H1 (cell line): ENCODE measurements at regions not wholly inside any gene's neighbourhood (a gene's known extent, or its start where the extent isn't known, plus 50 kb on each side); places are given as distances from the start of the nearest gene placed in this dataset.
A peak's percentile ranks its signal among the peaks of the same experiment; 100 is the strongest.

Experiments
- CTCF ChIA-PET: fragments of 300-600 bp; sonication (Branson Sonifier 250); formaldehyde crosslinking; loops from one replicate; lab custom pipeline; 2021; ENCODE audit not compliant: partially characterized antibody; lab: Charles Lee
- POLR2A ChIA-PET: fragments of 300-600 bp; sonication (Branson Sonifier 250); formaldehyde crosslinking; loops from one replicate; lab custom pipeline; 2021; ENCODE audit warnings: inconsistent platforms; ENCODE audit not compliant: partially characterized antibody; lab: Charles Lee
- DNase-seq, 2 experiments: peaks; one replicate each; pipeline versions ENCODE4 v3.0.0 to v3.0.0-alpha.2; 2010 to 2022; ENCODE audit warnings: low spot score in 2 of 2, low read depth in 1 of 2, mixed read lengths in 1 of 2
- FAIRE-seq: peaks from 2 replicates; lab custom pipeline; 2011; peaks lifted over from hg19 to GRCh38; lab: Jason Lieb, UNC
- H2AFZ ChIP-seq: 2 replicates; pipeline ENCODE4 v1.8.1; 2012; ENCODE audit warnings: low read length, inconsistent platforms
- H2AK5ac ChIP-seq: 2 replicates; pipeline ENCODE4 v1.6.1; 2013; ENCODE audit warnings: low read depth, low read length
- H2BK120ac ChIP-seq: replicated peaks from 2 replicates; pipeline ENCODE3; 2013; ENCODE audit warnings: low read depth, low read length, inconsistent platforms
- H2BK12ac ChIP-seq: 2 replicates; pipeline ENCODE4 v1.6.1; 2013; ENCODE audit warnings: low read depth, low read length
- H2BK15ac ChIP-seq: 2 replicates; pipeline ENCODE4 v1.6.1; 2013; ENCODE audit warnings: low read length
- H2BK20ac ChIP-seq: 2 replicates; pipeline ENCODE4 v1.6.1; 2013; ENCODE audit warnings: low read length
- H2BK5ac ChIP-seq: 2 replicates; pipeline ENCODE4 v1.6.1; 2013; ENCODE audit warnings: low read depth, low read length
- H3K14ac ChIP-seq: 2 replicates; pipeline ENCODE4 v1.6.1; 2013; ENCODE audit warnings: inconsistent platforms; ENCODE audit not compliant: insufficient read length
- H3K18ac ChIP-seq: 2 replicates; pipeline ENCODE4 v1.6.1; 2013; ENCODE audit warnings: low read length; ENCODE audit errors: extremely low read depth
- H3K23ac ChIP-seq: 2 replicates; pipeline ENCODE4 v1.6.1; 2013; ENCODE audit warnings: inconsistent platforms; ENCODE audit not compliant: insufficient read length
- H3K23me2 ChIP-seq: 2 replicates; pipeline ENCODE4 v1.6.1; 2013; ENCODE audit warnings: low read depth, low read length
- H3K27ac ChIP-seq: 2 replicates; pipeline ENCODE4 v1.6.1; 2011; ENCODE audit warnings: low read depth, low read length, inconsistent platforms
- H3K27me3 ChIP-seq, 4 experiments: replicated peaks in 1 of 4; 1 replicate in 1 of 4; 2 replicates in 3 of 4; pipeline versions ENCODE4 v1.6.1 to v1.8.1; 2011 to 2013; ENCODE audit warnings: low read length in 3 of 4, mild to moderate bottlenecking in 3 of 4, inconsistent platforms in 2 of 4, mixed read lengths in 2 of 4, moderate library complexity in 1 of 4; ENCODE audit not compliant: control insufficient read depth in 3 of 4, insufficient read depth in 3 of 4; ENCODE audit errors: extremely low read depth in 1 of 4
- H3K36me3 ChIP-seq, 4 experiments: 2 replicates each; pipeline versions ENCODE4 v1.6.1 to v1.8.1; 2011 to 2013; ENCODE audit warnings: mild to moderate bottlenecking in 4 of 4, low read length in 3 of 4, moderate library complexity in 2 of 4, control low read depth in 1 of 4, inconsistent platforms in 1 of 4; ENCODE audit not compliant: insufficient read depth in 4 of 4, control insufficient read depth in 2 of 4
- H3K4ac ChIP-seq: replicated peaks from 2 replicates; pipeline ENCODE3; 2013; ENCODE audit warnings: low read length, low read depth, mixed read lengths, inconsistent platforms; ENCODE audit not compliant: insufficient read length
- H3K4me1 ChIP-seq, 4 experiments: replicated peaks in 1 of 4; 1 replicate in 1 of 4; 2 replicates in 3 of 4; pipeline versions ENCODE4 v1.6.1 to v1.8.1; 2011 to 2013; ENCODE audit warnings: low read length in 3 of 4, inconsistent platforms in 2 of 4, mixed read lengths in 1 of 4; ENCODE audit not compliant: insufficient read depth in 4 of 4, control insufficient read depth in 3 of 4
- H3K4me2 ChIP-seq, 2 experiments: 2 replicates each; pipeline versions ENCODE4 v1.6.1 to v1.8.1; 2011 to 2013; ENCODE audit warnings: low read depth in 2 of 2, low read length in 2 of 2, control low read depth in 1 of 2, inconsistent platforms in 1 of 2, mild to moderate bottlenecking in 1 of 2; ENCODE audit not compliant: insufficient read depth in 1 of 2
- H3K4me3 ChIP-seq, 4 experiments: fragments of 200-600, 300-600 bp in 1 of 4; sonication (generic), shearing (Covaris generic), sonication (Bioruptor Twin) in 1 of 4; 2 replicates each; pipeline versions ENCODE4 v1.5.1 to v1.8.1; 2011 to 2016; ENCODE audit warnings: low read length in 4 of 4, low read depth in 3 of 4, control low read depth in 2 of 4, inconsistent platforms in 2 of 4, mild to moderate bottlenecking in 2 of 4, mixed read lengths in 1 of 4, moderate library complexity in 1 of 4; ENCODE audit not compliant: insufficient read depth in 2 of 4; ENCODE audit errors: extremely low read depth in 1 of 4
- H3K56ac ChIP-seq: replicated peaks from 2 replicates; pipeline ENCODE3; 2013; ENCODE audit warnings: low read depth, mild to moderate bottlenecking, mixed read lengths, low read length, inconsistent platforms; ENCODE audit not compliant: insufficient read length
- H3K79me1 ChIP-seq: 2 replicates; pipeline ENCODE4 v1.6.1; 2013; ENCODE audit warnings: low read depth, low read length, control low read depth
- H3K79me2 ChIP-seq, 2 experiments: 2 replicates each; pipeline versions ENCODE4 v1.6.1 to v1.8.1; 2012 to 2013; ENCODE audit warnings: low read length in 2 of 2, mild to moderate bottlenecking in 2 of 2, inconsistent platforms in 1 of 2; ENCODE audit not compliant: insufficient read depth in 2 of 2, control insufficient read depth in 1 of 2
- H3K9ac ChIP-seq, 4 experiments: replicated peaks in 1 of 4; 1 replicate in 1 of 4; 2 replicates in 3 of 4; pipeline versions ENCODE4 v1.6.1 to v1.8.1; 2011 to 2013; ENCODE audit warnings: low read depth in 3 of 4, low read length in 3 of 4, control low read depth in 2 of 4, mild to moderate bottlenecking in 2 of 4, moderate library complexity in 2 of 4, inconsistent platforms in 1 of 4; ENCODE audit errors: extremely low read depth in 1 of 4
- H3K9me3 ChIP-seq, 2 experiments: 2 replicates each; pipeline versions ENCODE4 v1.6.1 to v1.8.1; 2012 to 2013; ENCODE audit warnings: mild to moderate bottlenecking in 2 of 2, moderate library complexity in 2 of 2, control low read depth in 1 of 2, inconsistent platforms in 1 of 2, low read depth in 1 of 2, low read length in 1 of 2, mixed read lengths in 1 of 2; ENCODE audit not compliant: insufficient read depth in 2 of 2
- H4K20me1 ChIP-seq, 2 experiments: replicated peaks in 1 of 2; 2 replicates each; pipeline versions ENCODE3 to v1.8.1; 2011 to 2013; ENCODE audit warnings: inconsistent platforms in 2 of 2, low read length in 2 of 2, mild to moderate bottlenecking in 1 of 2; ENCODE audit not compliant: insufficient read depth in 2 of 2, control insufficient read depth in 1 of 2
- H4K5ac ChIP-seq: 2 replicates; pipeline ENCODE4 v1.6.1; 2013; ENCODE audit warnings: low read length, low read depth, mixed read lengths, inconsistent platforms; ENCODE audit not compliant: insufficient read length
- H4K8ac ChIP-seq: 2 replicates; pipeline ENCODE4 v1.8.0; 2013; ENCODE audit warnings: mild to moderate bottlenecking, moderate library complexity, low read length, inconsistent platforms; ENCODE audit not compliant: insufficient read depth; ENCODE audit errors: extremely low read depth
- H4K91ac ChIP-seq: replicated peaks from 2 replicates; pipeline ENCODE3; 2013; ENCODE audit warnings: low read length, mixed read lengths, inconsistent platforms; ENCODE audit not compliant: insufficient read length
- BACH1 ChIP-seq: IDR thresholded peaks from 2 replicates; pipeline ENCODE4 v1.6.1; 2012; ENCODE audit warnings: low read length, improper control_type of control experiment
- CBX5 ChIP-seq: fragments of 300-800, 300-1000 bp; sonication (generic); IDR thresholded peaks from 2 replicates; pipeline ENCODE4 v1.7.1; 2016; ENCODE audit warnings: antibody characterized with exemption, low read length, low read depth
- CHD2 ChIP-seq: IDR thresholded peaks from 2 replicates; pipeline ENCODE4 v1.6.1; 2012; ENCODE audit warnings: low read length, improper control_type of control experiment
- EP300 ChIP-seq, 2 experiments: IDR thresholded peaks; 1 replicate in 1 of 2; 2 replicates in 1 of 2; pipeline ENCODE4 v1.6.1; 2011 to 2012; ENCODE audit warnings: low read depth in 2 of 2, low read length in 2 of 2, mild to moderate bottlenecking in 2 of 2, borderline replicate concordance in 1 of 2, inconsistent platforms in 1 of 2, moderate library complexity in 1 of 2
- JUND ChIP-seq: IDR thresholded peaks from 2 replicates; pipeline ENCODE4 v1.6.1; 2011; ENCODE audit warnings: mild to moderate bottlenecking, improper control_type of control experiment, low read length
- KDM5A ChIP-seq: fragments of 200-600 bp; IDR thresholded peaks from 2 replicates; pipeline ENCODE4 v1.7.1; 2012; ENCODE audit warnings: mild to moderate bottlenecking, low read length, inconsistent platforms, mixed read lengths
- MAFK ChIP-seq: IDR thresholded peaks from 2 replicates; pipeline ENCODE4 v1.6.1; 2012; ENCODE audit warnings: low read depth, mild to moderate bottlenecking, improper control_type of control experiment, low read length
- RAD21 ChIP-seq, 2 experiments: IDR thresholded peaks in 1 of 2; conservative IDR thresholded peaks in 1 of 2; 2 replicates each; pipeline ENCODE4 v1.6.1; 2011; ENCODE audit warnings: low read depth in 2 of 2, low read length in 2 of 2, improper control_type of control experiment in 1 of 2, inconsistent platforms in 1 of 2, mild to moderate bottlenecking in 1 of 2, moderate library complexity in 1 of 2
- RFX5 ChIP-seq: IDR thresholded peaks from 2 replicates; pipeline ENCODE4 v1.6.1; 2011; ENCODE audit warnings: low read depth, low read length, improper control_type of control experiment, borderline replicate concordance
- SP1 ChIP-seq: IDR thresholded peaks from 2 replicates; pipeline ENCODE4 v1.6.1; 2011; ENCODE audit warnings: low read depth, low read length
- TAF1 ChIP-seq: IDR thresholded peaks from 2 replicates; pipeline ENCODE4 v1.6.1; 2011; ENCODE audit warnings: mild to moderate bottlenecking, low read depth, low read length
- TBP ChIP-seq: IDR thresholded peaks from 2 replicates; pipeline ENCODE4 v1.6.1; 2011; ENCODE audit warnings: low read depth, low read length, improper control_type of control experiment
- WGBS, 2 experiments: shearing (Covaris generic) in 1 of 2; methylation state at CpG; one replicate each; pipeline versions ENCODE4 v1.1.6 to v1.1.7; 2013 to 2015; ENCODE audit warnings: low lambda C conversion rate in 2 of 2, mixed read lengths in 2 of 2, inconsistent platforms in 1 of 2, low coverage in 1 of 2, missing lambda C conversion rate in 1 of 2; ENCODE audit not compliant: insufficient replicate concordance in 2 of 2, insufficient coverage in 1 of 2, insufficient read length in 1 of 2; ENCODE audit errors: extremely low coverage in 1 of 2, missing lambda C conversion rate in 1 of 2; 5-methylcytosine and 5-hydroxymethylcytosine counted together

GRCh38 chr7:24477398-24478136 is 95.7 kb upstream of the PALS2 start:
- Histone ChIP-seq H3K4me1 (peaks cover 1 to 14% (median 9%) of the 10 kb centered on the region in 4 experiments; a peak in 6 of 7 replicates), H2AFZ (no peak overlapping the region), H4K91ac (no peak overlapping the region), H3K79me1 (no peaks in the 10 kb centered on the region), H3K27me3 (no peaks in the 10 kb centered on the region; a peak in 1 of 7 replicates), H3K9ac (no peak overlapping the region), H4K20me1 (no peaks in the 10 kb centered on the region), H2BK20ac (no peak overlapping the region), H3K14ac (no peak overlapping the region), H4K8ac (no peak overlapping the region), H2BK120ac (peak overlapping the region; percentile 10), H3K18ac (peak overlapping the region; percentile 9; the same call in 1 of the 2 replicates), H3K23ac (no peak overlapping the region), H2BK5ac (peak overlapping the region; percentile 46; the same call in 1 of the 2 replicates), H3K56ac (no peak overlapping the region), H2BK15ac (no peak overlapping the region), H3K23me2 (peaks cover 1% of the 10 kb centered on the region; the same call in 1 of the 2 replicates), H2AK5ac (no peak overlapping the region), H3K4me3 (peak overlapping the region in 1 of 4 experiments; percentile 28; a peak in 1 of 8 replicates), H3K27ac (no peak overlapping the region), H3K79me2 (no peaks in the 10 kb centered on the region), H3K36me3 (no peaks in the 10 kb centered on the region), H2BK12ac (0 out of 2 replicates have a peak overlapping the region, but pooled peaks have one; percentile 20), H4K5ac (no peak overlapping the region), H3K4me2 (peak overlapping the region; percentile 1 to 51; a peak in 3 of 4 replicates), H3K4ac (no peak overlapping the region), H3K9me3 (no peaks in the 10 kb centered on the region)
- CTCF ChIA-PET, result interaction anchor here (0.9 to 2.2 kb wide), 6 partner anchors 39 to 99 kb away, joined by 3 to 7 read pairs (median 4); no protein-coding TSS in a partner anchor
- FAIRE-seq (peak; percentile 94), DNase-seq (peak in 1 of 2 experiments; percentile 49)
- WGBS, 2 experiments, result 43% methylated on average over 5 of the region's 5 CpGs; no CpG with 5 or more reads in 1 of the 2 experiments
- POLR2A ChIA-PET, result interaction anchor here (0.6 to 3.4 kb wide), 7 partner anchors 11 to 105 kb away, joined by 3 to 16 read pairs (median 3); no protein-coding TSS in a partner anchor
- TF ChIP-seq MAFK (peak; percentile 99), RFX5 (no peak), KDM5A (no peak), TAF1 (0 out of 2 replicates have a peak, but pooled peaks have one; percentile 37), SP1 (no peak), EP300 (IDR thresholded peaks at IDR 0.05; ENCODE audit: borderline replicate concordance in 1 of 2, low read depth in 2 of 2, low read length in 2 of 2) (peak in 1 of 2 experiments; percentile 78; a peak in 1 of 3 replicates), TBP (no peak), BACH1 (peak; percentile 100), CBX5 (no peak), JUND (0 out of 2 replicates have a peak, but pooled peaks have one; percentile 33), CHD2 (no peak), RAD21 (IDR thresholded peaks at IDR 0.05 in 1 of 2, conservative IDR thresholded peaks at IDR 0.05 in 1 of 2; ENCODE audit: low read depth in 2 of 2, low read length in 2 of 2) (peak in 1 of 2 experiments; percentile 23; a peak in 1 of 4 replicates)
